D721Med (cell line): ENCODE measurements at regions not wholly inside any gene's neighbourhood (a gene's known extent, or its start where the extent isn't known, plus 50 kb on each side); places are given as distances from the start of the nearest gene placed in this dataset.
"Not testable (repeated sequence)": the region's sequence is repeated elsewhere in the genome, so short reads cannot be mapped to it uniquely, and the experiment has no call there.

ENCODE experiments used
- DNase-seq: peaks from one replicate; pipeline ENCODE4 v3.0.0; 2011; ENCODE audit warnings: low spot score; ENCODE audit not compliant: insufficient read length
- FAIRE-seq: peaks from 2 replicates; lab custom pipeline; 2011; peaks lifted over from hg19 to GRCh38; lab: Jason Lieb, UNC
- CTCF ChIP-seq: IDR thresholded peaks from 2 replicates; pipeline ENCODE4 v1.5.1; 2012; ENCODE audit warnings: mild to moderate bottlenecking, control low read depth; ENCODE audit not compliant: insufficient read depth; ENCODE audit errors: missing control alignments

GRCh38 chrX:74025145-74025544 is 172.6 kb upstream of the XIST start:
- not testable (repeated sequence) for DNase-seq, FAIRE-seq

- no peak for DNase-seq
- no peak for FAIRE-seq
- no peak for TF ChIP-seq CTCF
These were observed 170.7 kb upstream of the XIST start for GRCh38 chrX:74023203-74023602.

GRCh38 chrX:74018253-74018652 is 165.7 kb upstream of the XIST start:
- no peak for FAIRE-seq
- DNase-seq: no peak
- TF ChIP-seq CTCF: no peak

GRCh38 chrX:74015379-74016019 is 163.0 kb upstream of the XIST start:
- DNase-seq (peak; percentile 16), FAIRE-seq (peak; percentile 69)
- TF ChIP-seq CTCF: peak; percentile 63

GRCh38 chrX:74009041-74009440 is 156.5 kb upstream of the XIST start:
- FAIRE-seq (no peak), DNase-seq (no peak)
- no peak for TF ChIP-seq CTCF

- DNase-seq (no peak), FAIRE-seq (no peak)
- no peak for TF ChIP-seq CTCF
These were observed 139.5 kb upstream of the XIST start for GRCh38 chrX:73992019-73992418.

- no peak for DNase-seq
- TF ChIP-seq CTCF: no peak
- FAIRE-seq: no peak
These were observed 134.7 kb upstream of the XIST start for GRCh38 chrX:73987166-73987565.
